ENCODE measurements at regions not wholly inside any gene's neighbourhood (a gene's known extent, or its start where the extent isn't known, plus 50 kb on each side); places are given as distances from the start of the nearest gene placed in this dataset.
A peak's percentile ranks its signal among the peaks of the same experiment; 100 is the strongest.
"Not testable (repeated sequence)": the region's sequence is repeated elsewhere in the genome, so short reads cannot be mapped to it uniquely, and the experiment has no call there.

- TF ChIP-seq ZNF518A (tag by site-specific recombination; conservative IDR thresholded peaks at IDR 0.05; ENCODE audit: low read depth) (no peak), KLF7 (tag by site-specific recombination; IDR thresholded peaks at IDR 0.05; ENCODE audit: borderline replicate concordance) (no peak)
These were observed 497.9 kb downstream of the XYLT1 start (continued) for GRCh38 chr16:16972831-16973230.

- TF ChIP-seq ZNF449 (tag by site-specific recombination; IDR thresholded peaks at IDR 0.05): no peak
- 0 out of 2 replicates have a peak, but pooled peaks have one; percentile 38 for TF ChIP-seq HOXD13 (CRISPR knock-in tag; IDR thresholded peaks at IDR 0.05; ENCODE audit: borderline replicate concordance)
- ChIA-PET POLR2A (no interaction called here), CTCF (no interaction called here)
- Histone ChIP-seq H3K4me1 (ENCODE audit: control insufficient read depth, insufficient read depth, low read length) (0 out of 2 replicates have a peak, but pooled peaks cover 2% of the 10 kb centered on the region), H3K27ac (ENCODE audit: extremely low read depth, low read depth, low read length) (no peak overlapping the region), H3K9me3 (ENCODE audit: control insufficient read depth, insufficient read depth, low read depth, low read length) (no peaks in the 10 kb centered on the region), H3K36me3 (ENCODE audit: control insufficient read depth in 2 of 2, insufficient read depth in 1 of 2, low read length in 2 of 2) (no peaks in the 10 kb centered on the region), H3K4me3 (ENCODE audit: low read depth, low read length) (no peak overlapping the region)
These were observed 496.8 kb downstream of the XYLT1 start for GRCh38 chr16:16973707-16974591.

DNA sequence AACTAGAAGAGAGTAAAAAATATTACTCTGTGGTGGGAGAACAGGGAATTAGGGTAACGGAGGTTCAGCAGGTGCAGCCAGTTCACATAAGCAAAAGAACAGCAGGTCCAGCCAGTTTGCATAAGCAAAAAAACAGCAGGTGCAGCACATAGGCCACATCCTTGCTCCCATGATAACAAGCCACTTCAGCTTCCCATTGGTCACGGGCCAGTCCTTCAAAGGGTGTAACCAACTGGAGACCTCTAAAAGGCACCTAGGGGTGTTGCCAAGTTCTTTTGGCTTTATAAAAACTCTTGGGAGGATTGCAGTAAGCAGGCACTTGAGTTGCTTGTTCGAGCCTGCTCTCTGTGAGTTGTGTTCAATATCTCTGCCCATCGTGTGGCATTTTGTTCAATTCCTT lies 488.1 kb downstream of the XYLT1 start:
- Histone ChIP-seq H3K9me3 (ENCODE audit: control insufficient read depth, insufficient read depth, low read depth, low read length) (no peaks in the 10 kb centered on the region), H3K4me3 (ENCODE audit: low read depth, low read length) (no peak overlapping the region), H3K36me3 (ENCODE audit: control insufficient read depth in 2 of 2, insufficient read depth in 1 of 2, low read length in 2 of 2) (no peaks in the 10 kb centered on the region), H3K27ac (ENCODE audit: extremely low read depth, low read depth, low read length) (no peak overlapping the region), H3K4me1 (ENCODE audit: control insufficient read depth, insufficient read depth, low read length) (no peaks in the 10 kb centered on the region)
- ChIA-PET CTCF (no interaction called here), POLR2A (no interaction called here)
- TF ChIP-seq BCL11A (tag by site-specific recombination; IDR thresholded peaks at IDR 0.05; ENCODE audit: low read depth): no peak

DNA sequence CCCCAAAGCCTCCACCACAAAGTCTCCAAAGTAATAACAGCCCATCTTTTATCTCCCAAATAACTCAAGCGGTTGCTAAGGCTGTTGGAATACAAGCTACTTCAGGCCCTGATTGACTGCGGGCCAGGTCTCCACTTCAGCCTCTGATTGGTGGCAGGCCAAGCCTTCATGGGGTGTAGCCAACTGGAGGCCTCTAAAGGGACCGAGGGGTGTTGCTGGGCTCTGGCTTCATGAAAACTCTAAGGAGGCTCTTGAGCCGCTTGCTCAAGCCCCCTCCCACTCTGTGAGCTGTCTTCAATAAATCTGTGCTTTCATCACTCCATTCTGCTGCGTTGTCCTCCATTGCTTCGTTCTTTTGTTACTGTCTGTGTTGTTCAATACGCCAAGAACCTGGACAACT lies 487.2 kb downstream of the XYLT1 start:
- no peaks in the 10 kb centered on the region for H3K4me1 ChIP-seq (ENCODE audit: control insufficient read depth, insufficient read depth, low read length)
- no peak overlapping the region for H3K27ac ChIP-seq (ENCODE audit: extremely low read depth, low read depth, low read length)
- no peaks in the 10 kb centered on the region for H3K9me3 ChIP-seq (ENCODE audit: control insufficient read depth, insufficient read depth, low read depth, low read length)
- POLR2A ChIA-PET: no interaction called here
- TF ChIP-seq ELK4 (IDR thresholded peaks at IDR 0.05; ENCODE audit: borderline replicate concordance, low read depth, low read length): no peak
- TF ChIP-seq ZNF133 (tag by site-specific recombination; IDR thresholded peaks at IDR 0.05): no peak
- TF ChIP-seq ZNF140 (tag by site-specific recombination; IDR thresholded peaks at IDR 0.05): no peak
- no peak for TF ChIP-seq ZBTB48 (tag by site-specific recombination; IDR thresholded peaks at IDR 0.05)
- TF ChIP-seq PRDM6 (tag by site-specific recombination; IDR thresholded peaks at IDR 0.05): no peak
- no peak for TF ChIP-seq KLF1 (tag by site-specific recombination; IDR thresholded peaks at IDR 0.05)
- TF ChIP-seq ZNF266 (tag by site-specific recombination; IDR thresholded peaks at IDR 0.05; ENCODE audit: low read depth): no peak
- TF ChIP-seq ZBTB8A (tag by site-specific recombination; IDR thresholded peaks at IDR 0.05): no peak
- no peak for TF ChIP-seq ZNF76 (tag by site-specific recombination; IDR thresholded peaks at IDR 0.05; ENCODE audit: borderline replicate concordance, low read depth)
- TF ChIP-seq ZNF114 (tag by site-specific recombination; IDR thresholded peaks at IDR 0.05): no peak
- CTCF ChIA-PET: no interaction called here
- H3K36me3 ChIP-seq (ENCODE audit: control insufficient read depth in 2 of 2, insufficient read depth in 1 of 2, low read length in 2 of 2): no peaks in the 10 kb centered on the region
- no peak overlapping the region for H3K4me3 ChIP-seq (ENCODE audit: low read depth, low read length)

DNA sequence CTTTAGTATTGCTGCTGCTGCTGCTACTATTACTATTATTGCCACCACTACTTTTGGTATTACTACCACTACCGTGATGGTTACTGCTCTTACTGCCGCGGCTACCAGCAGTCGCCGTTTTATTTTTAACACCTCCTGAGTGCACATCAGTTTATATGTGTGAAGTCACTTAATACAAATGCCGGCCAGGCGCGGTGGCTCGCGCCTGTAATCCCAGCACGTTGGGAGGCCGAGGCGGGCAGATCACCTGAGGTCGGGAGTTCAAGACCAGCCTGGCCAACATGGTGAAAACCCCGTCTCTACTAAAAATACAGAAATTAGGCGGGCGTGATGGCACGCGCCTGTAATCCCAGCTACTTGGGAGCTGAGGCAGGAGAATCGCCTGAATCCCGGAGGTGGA lies 486.7 kb downstream of the XYLT1 start:
- H3K9me3 ChIP-seq (ENCODE audit: control insufficient read depth, insufficient read depth, low read depth, low read length); H3K4me3 ChIP-seq (ENCODE audit: low read depth, low read length); CTCF ChIA-PET; POLR2A ChIA-PET; H3K36me3 ChIP-seq (ENCODE audit: control insufficient read depth in 2 of 2, insufficient read depth in 1 of 2, low read length in 2 of 2); H3K4me1 ChIP-seq (ENCODE audit: control insufficient read depth, insufficient read depth, low read length); H3K27ac ChIP-seq (ENCODE audit: extremely low read depth, low read depth, low read length): not testable (repeated sequence)

Measured in HEK293 (cell line).